NCI-H226 (cell line): ENCODE measurements at regions not wholly inside any gene's neighbourhood (a gene's known extent, or its start where the extent isn't known, plus 50 kb on each side); places are given as distances from the start of the nearest gene placed in this dataset.

ENCODE experiments used
- DNase-seq: peaks from one replicate; pipeline ENCODE4 v3.0.0-alpha.2; 2015

- no peak for DNase-seq
Measured at GRCh38 chr12:90193500-90193899, 484.9 kb upstream of the ATP2B1 start.

GRCh38 chr12:90188857-90189256 lies 480.2 kb upstream of the ATP2B1 start:
- no peak for DNase-seq

DNA sequence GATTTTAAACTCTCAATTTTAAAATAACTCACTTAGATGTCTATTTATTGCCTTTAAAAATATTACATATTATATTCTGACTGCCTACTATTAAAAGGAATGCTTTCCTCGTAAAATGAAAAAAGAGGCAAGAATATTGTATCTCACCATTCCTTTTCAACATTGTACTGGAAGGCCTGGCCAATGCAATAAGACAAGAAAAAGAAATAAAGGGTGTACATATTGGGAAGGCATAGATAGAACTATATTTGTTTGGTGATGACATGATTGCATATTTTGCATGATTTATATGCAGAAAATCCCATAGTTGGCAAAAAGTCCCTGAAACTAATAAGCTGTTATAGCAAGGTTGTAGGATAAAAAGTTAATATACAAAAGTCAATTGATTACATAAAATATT lies 474.6 kb upstream of the ATP2B1 start:
- no peak for DNase-seq

DNA sequence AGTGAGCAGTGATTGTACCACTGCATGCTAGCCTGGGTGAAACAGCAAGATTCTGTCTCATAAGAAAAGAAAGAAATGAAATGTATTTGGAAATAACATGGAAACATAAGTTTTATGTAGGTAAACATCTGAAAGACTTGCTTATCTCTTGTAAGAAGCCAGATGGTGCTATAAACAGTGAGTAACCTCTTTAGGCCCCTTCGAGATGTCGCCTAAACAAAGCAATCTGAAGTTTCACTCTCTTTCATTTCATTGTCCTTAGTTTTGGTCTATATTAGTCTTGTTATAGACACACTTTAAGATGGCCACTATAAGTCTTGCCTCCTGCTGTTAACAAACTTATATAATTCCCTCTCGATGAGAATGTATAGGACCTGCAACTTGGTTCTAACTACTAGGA lies 472.6 kb upstream of the ATP2B1 start:
- no peak for DNase-seq

DNA sequence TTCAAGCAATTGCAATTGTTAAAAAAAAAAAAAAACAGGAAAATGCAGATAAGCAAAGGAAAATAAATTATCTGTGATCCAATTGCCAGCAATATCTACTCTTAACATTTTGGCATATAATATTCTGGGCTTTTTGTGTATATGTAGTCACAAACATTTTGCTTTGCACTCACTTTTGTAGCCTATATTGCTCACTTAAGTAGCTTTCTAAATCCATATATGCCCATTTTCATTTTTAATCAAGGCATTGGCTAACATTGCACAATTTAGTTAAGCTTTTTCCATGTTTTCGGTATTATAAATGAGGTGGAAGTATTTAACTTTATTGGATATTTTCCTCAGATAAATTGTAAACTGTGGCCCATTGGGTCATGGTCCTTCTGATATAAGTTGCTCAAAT lies 466.3 kb upstream of the ATP2B1 start:
- DNase-seq: no peak

DNA sequence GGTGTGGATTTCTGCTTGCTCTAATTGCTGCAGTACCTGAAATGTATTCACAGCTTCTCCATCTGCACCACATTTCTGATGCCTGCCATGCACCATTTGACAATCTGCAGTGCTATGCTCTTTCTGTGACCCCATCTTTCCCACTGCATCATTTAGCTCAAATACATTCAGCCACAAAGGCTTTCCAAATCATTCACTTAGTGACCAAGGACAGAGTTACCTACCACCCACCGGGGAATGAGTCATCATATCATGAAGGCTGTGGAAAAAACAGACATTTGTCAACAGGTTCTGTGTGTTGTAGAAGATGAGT lies 465.5 kb upstream of the ATP2B1 start:
- DNase-seq: no peak

GRCh38 chr12:90173499-90174197 lies 465.0 kb upstream of the ATP2B1 start:
- DNase-seq: no peak

GRCh38 chr12:90172524-90172923 lies 463.9 kb upstream of the ATP2B1 start:
- no peak for DNase-seq

GRCh38 chr12:90170740-90171139 lies 462.1 kb upstream of the ATP2B1 start:
- no peak for DNase-seq

DNA sequence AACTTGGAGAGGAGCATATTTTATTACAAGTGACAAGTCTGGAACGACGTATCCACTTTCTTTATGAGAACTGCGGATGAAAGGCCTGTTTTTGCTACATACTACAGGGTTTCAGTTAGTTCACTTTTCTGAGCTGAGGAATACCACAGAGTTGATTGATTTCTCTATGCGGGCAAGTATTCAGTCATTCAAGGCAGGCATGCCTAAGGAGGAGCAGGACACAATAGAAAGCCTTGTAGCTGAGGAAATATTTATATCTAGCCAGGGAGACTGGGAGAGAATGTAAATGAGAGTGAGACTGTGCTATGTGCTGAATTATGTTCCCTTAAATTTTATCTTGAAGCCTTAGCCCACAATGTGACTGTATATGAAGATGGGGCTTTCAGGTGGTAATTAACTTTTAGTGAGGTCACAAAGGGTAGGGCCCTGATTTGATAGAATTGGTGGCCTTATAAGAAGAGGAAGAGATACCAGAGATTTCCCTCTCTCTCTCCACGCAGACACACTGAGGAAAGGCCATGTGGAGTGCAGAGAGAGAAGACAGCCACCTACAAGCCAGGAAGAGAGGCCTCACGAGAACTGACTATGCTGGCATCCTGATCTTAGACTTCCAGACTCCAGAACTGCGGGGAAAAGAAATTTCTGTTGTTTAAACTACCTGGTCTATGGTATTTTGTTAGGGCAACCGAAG lies 459.0 kb upstream of the ATP2B1 start:
- DNase-seq: no peak

GRCh38 chr12:90166671-90167070 lies 458.0 kb upstream of the ATP2B1 start:
- DNase-seq: no peak

DNA sequence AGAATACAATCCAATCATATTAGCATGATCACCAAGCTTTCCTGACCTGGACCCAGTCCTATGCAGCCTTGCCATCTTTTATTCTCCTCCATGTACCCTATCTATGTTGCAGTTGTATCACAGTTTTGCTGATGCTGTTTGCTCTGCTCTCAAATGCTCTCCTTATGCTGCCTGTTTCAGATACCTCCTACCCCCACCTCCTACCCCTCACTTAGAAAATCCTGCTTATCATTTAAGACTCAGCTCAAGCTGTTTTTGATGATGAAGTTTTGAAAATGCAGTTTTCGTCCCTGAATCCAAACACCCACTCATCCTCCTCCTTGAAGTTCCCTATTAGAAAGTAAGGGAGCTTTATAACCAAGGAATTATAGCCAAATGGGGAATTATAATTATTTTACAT lies 457.4 kb upstream of the ATP2B1 start:
- no peak for DNase-seq

DNA sequence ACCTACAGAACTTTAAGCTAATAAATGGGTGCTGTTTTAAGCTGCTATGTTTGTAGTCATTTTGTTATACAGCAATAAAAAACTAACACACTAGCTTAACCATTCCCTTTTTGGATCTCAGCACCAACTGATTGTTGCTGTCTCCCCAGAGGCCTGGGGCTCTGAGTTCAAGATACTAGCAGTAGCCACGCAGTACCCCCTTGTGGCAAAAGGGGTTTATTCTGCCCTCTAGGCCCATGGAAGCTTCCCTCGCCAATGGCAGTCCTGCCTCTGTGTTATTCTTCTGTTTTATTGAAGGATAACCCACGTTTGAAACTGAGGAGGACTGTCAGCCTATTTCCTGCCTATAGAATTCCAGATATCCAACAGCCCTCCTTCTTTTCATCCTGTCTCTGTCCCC lies 455.3 kb upstream of the ATP2B1 start:
- no peak for DNase-seq

- no peak for DNase-seq
Measured at GRCh38 chr12:90153827-90154226, 445.2 kb upstream of the ATP2B1 start.

GRCh38 chr12:90152897-90153624 lies 444.4 kb upstream of the ATP2B1 start:
- DNase-seq: no peak

- DNase-seq: no peak
Measured at GRCh38 chr12:90151491-90152015, 442.9 kb upstream of the ATP2B1 start.

DNA sequence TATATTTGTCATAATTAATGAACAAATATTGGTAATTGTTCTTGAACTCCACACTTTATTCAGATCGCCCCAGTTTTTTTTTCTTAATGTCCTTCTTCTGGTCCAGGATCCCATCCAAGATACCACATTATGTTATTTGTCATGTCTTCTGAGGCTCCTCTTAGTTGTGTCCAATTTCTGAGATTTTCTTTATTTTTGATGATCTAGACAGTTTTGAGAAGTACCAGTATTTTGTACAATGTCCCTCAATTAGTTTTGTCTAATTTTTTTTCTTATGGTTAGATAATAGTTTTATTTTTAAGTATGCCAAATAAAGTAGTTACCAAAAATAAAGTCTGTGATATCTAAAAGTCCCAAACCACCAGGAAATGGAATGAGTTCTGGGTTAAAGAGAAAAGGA lies 440.8 kb upstream of the ATP2B1 start:
- no peak for DNase-seq

- no peak for DNase-seq
Measured at GRCh38 chr12:90129366-90130030, 420.9 kb upstream of the ATP2B1 start.

DNA sequence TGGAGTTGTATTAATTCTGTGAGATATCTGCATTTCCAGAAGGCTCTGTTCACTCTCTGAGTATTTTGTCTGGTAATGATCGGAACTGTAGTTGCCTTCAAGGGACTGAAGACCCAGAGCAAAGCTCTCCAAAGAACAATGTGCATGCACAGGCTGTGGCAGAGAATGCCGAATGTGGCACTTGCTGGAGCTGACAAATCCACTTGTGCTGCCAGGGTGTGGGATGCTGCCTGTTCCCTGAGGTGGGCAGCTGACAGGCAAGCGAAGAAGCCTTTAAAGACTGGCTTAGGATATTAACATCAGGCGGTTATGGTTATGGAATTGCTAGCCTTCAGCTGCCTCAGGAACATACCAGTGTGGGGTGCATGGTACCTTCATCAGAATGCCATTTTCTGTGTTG lies 419.9 kb upstream of the ATP2B1 start:
- DNase-seq: no peak

DNA sequence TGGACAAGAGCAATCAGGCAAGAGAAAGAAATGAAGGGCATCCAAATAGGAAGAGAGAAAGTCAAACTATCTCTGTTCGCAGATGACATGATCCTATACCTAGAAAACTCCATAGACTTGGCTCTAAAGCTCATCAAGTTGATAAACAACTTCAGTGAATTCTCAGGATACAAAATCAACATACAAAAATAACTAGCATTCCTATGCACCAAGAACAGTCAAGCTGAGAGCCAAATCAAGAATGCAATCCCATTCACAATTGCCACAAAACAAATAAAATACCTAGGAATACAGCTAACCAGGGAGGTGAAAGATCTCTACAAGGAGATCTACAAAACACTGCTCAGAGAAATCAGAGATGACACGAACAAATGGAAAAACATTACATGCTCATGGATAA lies 417.5 kb upstream of the ATP2B1 start:
- no peak for DNase-seq

- DNase-seq: no peak
Measured at GRCh38 chr12:90124914-90125313, 416.3 kb upstream of the ATP2B1 start.

GRCh38 chr12:90124289-90124688 lies 415.7 kb upstream of the ATP2B1 start:
- no peak for DNase-seq

- no peak for DNase-seq
Measured at GRCh38 chr12:90122681-90123080, 414.0 kb upstream of the ATP2B1 start.

DNA sequence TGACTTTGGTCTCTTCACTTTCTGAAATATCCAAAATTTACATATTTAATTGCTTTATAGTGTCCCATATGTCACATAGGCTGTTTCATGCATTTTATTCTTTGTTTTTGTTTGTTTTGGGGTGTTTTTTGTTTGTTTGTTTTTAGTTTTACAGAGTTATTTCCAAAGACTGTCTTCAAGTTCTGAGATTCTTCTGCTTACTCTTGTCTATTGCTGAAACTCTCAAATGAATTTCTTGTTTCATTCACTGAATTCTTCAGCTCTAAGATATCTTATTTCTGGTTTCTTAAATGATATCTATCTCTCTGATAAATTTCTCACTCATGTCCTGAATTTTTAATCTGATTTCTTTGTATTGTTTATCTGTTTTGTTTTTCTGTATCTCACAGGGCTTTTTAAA lies 412.0 kb upstream of the ATP2B1 start:
- DNase-seq: no peak
